ENCODE measurements at regions not wholly inside any gene's neighbourhood (a gene's known extent, or its start where the extent isn't known, plus 50 kb on each side); places are given as distances from the start of the nearest gene placed in this dataset.

DNA sequence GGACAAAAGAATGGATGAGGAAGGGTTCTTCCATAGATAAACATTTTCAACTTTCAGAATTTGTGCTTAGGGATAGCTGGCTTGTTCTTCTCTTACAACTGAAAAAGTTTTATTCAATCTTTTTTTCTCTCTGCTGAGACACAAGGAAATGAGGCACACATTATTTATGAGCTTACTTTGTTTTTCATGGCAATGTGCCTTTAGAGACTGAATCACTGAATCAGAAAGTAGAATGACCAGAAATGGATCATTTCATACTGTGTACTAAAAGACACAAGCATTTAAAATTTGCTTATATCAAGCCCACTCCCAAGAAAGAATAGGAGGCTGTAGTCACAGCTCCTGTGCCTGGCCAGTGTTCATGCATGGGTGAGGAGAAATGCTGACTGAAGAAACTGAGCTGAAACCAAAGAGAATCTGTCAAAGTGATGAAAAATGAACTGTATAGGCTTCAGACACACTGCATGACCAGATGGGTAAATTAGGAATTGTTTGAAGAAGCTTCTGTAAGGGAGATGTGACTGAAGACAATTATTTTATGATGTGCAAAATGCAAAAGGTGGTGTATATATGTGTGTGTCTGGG lies 413.8 kb downstream of the RAPGEF2 start:
- intact Hi-C loops (cut with DNase I), result no loop called here
- Histone ChIP-seq H3K4me1 (peaks cover 0 to 2% of the 10 kb centered on the region in 2 donors), H3K9me3 (no peaks in the 10 kb centered on the region), H3K27me3 (no peaks in the 10 kb centered on the region), H3K4me3 (replicated peaks in 1 of 3) (no peak overlapping the region), H3K27ac (no peak overlapping the region), H3K36me3 (no peaks in the 10 kb centered on the region)
- no peak for DNase-seq
- TF ChIP-seq, protein P1, sequence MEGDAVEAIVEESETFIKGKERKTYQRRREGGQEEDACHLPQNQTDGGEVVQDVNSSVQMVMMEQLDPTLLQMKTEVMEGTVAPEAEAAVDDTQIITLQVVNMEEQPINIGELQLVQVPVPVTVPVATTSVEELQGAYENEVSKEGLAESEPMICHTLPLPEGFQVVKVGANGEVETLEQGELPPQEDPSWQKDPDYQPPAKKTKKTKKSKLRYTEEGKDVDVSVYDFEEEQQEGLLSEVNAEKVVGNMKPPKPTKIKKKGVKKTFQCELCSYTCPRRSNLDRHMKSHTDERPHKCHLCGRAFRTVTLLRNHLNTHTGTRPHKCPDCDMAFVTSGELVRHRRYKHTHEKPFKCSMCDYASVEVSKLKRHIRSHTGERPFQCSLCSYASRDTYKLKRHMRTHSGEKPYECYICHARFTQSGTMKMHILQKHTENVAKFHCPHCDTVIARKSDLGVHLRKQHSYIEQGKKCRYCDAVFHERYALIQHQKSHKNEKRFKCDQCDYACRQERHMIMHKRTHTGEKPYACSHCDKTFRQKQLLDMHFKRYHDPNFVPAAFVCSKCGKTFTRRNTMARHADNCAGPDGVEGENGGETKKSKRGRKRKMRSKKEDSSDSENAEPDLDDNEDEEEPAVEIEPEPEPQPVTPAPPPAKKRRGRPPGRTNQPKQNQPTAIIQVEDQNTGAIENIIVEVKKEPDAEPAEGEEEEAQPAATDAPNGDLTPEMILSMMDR (IDR thresholded peaks at IDR 0.05), result no peak
- TF ChIP-seq POLR2A (IDR thresholded peaks at IDR 0.05), result no peak

DNA sequence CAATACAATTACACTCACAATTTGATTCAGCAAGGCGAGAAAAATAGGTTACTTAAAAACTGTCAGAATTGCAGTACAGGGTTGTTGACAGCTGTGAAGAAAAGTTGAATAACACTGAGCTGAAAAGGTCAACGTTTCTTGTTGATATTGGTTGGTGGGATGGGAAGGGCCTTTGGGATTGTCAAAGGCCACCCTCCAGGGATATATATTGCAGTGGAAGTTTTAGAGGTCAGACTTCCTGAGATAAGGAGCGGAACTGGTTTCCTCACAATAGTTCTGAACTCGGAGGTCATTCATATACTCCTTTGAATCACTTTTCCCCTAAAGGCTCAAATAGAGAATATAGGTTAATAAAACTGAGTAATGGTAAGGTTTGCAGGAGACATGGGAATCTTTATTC lies 417.2 kb downstream of the RAPGEF2 start:
- no peaks in the 10 kb centered on the region for H3K9me3 ChIP-seq
- WGBS, 2 donors, result 60 to 65% methylated on average over 4 of the region's 4 CpGs
- no peaks in the 10 kb centered on the region for H3K27me3 ChIP-seq
- no peak for DNase-seq
- H3K36me3 ChIP-seq, result no peaks in the 10 kb centered on the region
- intact Hi-C loops (cut with DNase I), result no loop called here
- peaks cover 0 to 2% of the 10 kb centered on the region in 2 donors for H3K4me1 ChIP-seq
- no peak overlapping the region for H3K4me3 ChIP-seq (replicated peaks in 1 of 3)
- no peak overlapping the region for H3K27ac ChIP-seq
- no peak for TF ChIP-seq POLR2A (IDR thresholded peaks at IDR 0.05)
- TF ChIP-seq, protein P1 (IDR thresholded peaks at IDR 0.05), result no peak

DNA sequence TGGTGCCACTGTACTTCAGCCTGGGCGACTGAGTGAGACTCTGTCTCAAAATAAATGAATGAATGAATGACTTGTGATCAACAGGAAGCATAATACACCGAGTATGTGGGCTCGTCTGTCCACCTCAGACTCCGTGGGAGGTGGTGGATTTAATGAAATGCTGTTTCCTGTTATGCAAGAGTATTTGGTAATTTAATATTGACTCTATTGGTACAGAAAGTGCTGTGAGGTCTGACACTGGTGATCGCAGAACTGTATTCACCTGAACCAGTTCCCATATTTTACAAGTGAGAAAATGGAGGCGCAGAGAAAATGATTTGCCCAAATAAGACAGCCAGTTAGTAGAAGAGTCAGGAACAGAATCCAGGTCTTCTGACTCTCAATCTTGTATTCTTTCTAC lies 423.3 kb downstream of the RAPGEF2 start:
- Histone ChIP-seq H3K27me3 (no peaks in the 10 kb centered on the region), H3K9me3 (no peaks in the 10 kb centered on the region), H3K4me3 (replicated peaks in 1 of 3) (no peak overlapping the region), H3K36me3 (no peaks in the 10 kb centered on the region), H3K27ac (no peak overlapping the region), H3K4me1 (no peaks in the 10 kb centered on the region)
- 83 to 88% methylated on average over 6 of the region's 6 CpGs for WGBS, 2 donors
- intact Hi-C loops (cut with DNase I), result no loop called here
- DNase-seq, result no peak
- TF ChIP-seq, protein P1 (IDR thresholded peaks at IDR 0.05), result no peak
- no peak for TF ChIP-seq POLR2A (IDR thresholded peaks at IDR 0.05)

DNA sequence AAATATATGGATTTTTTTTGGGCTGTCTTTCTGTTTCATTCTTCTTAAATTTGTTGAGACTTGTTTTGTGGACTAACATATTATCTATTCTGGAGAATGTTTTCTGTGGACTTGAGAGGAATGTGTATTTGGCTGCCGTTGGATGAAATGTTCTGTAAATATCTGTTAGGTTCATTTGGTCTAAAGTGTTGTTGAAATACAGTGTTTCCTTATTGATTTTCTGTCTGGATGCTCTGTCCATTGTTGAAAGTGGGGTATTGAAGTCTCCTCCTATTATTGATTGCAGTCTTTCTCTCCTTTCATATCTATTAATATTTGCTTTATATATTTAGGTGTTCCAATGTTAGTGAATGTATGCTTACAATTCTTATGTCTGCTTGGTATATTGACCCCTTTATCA lies 431.8 kb downstream of the RAPGEF2 start:
- TF ChIP-seq, protein P1 (IDR thresholded peaks at IDR 0.05), result no peak
- TF ChIP-seq POLR2A (IDR thresholded peaks at IDR 0.05), result no peak
- intact Hi-C loops (cut with DNase I), result no loop called here
- Histone ChIP-seq H3K4me1 (no peaks in the 10 kb centered on the region), H3K27me3 (no peaks in the 10 kb centered on the region), H3K9me3 (no peaks in the 10 kb centered on the region), H3K4me3 (replicated peaks in 1 of 3) (no peak overlapping the region), H3K36me3 (no peaks in the 10 kb centered on the region), H3K27ac (no peak overlapping the region)
- 91 to 94% methylated on average over 1 of the region's 1 CpG for WGBS, 2 donors
- DNase-seq, result no peak

DNA sequence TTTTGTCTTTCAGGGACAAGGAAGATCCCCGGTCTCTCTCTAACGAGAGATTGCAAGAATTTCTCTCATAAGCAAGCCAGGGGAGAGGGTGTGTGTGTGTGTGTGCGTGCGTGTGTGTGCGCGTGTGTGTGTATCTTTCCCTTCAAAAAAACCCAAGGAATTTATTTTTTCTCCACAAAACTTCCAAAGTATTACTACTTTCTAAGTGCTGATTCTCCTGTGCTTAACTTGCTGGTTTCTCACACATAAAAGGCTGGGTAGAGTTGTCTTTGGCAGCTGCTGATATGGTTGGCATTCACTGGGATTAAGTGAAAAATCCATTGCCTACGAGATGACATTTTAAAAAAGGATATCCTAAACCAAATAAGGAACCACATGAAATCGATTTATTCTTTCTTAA lies 435.7 kb downstream of the RAPGEF2 start:
- no peaks in the 10 kb centered on the region for H3K36me3 ChIP-seq
- H3K4me1 ChIP-seq, result peaks cover 0 to 12% of the 10 kb centered on the region in 2 donors
- no peaks in the 10 kb centered on the region for H3K27me3 ChIP-seq
- DNase-seq, result no peak
- intact Hi-C loops (cut with DNase I), result no loop called here
- no peak overlapping the region for H3K27ac ChIP-seq
- WGBS, 2 donors, result 68 to 76% methylated on average over 8 of the region's 8 CpGs
- no peak for TF ChIP-seq POLR2A (IDR thresholded peaks at IDR 0.05)
- TF ChIP-seq, protein P1 (IDR thresholded peaks at IDR 0.05), result no peak
- H3K9me3 ChIP-seq, result no peaks in the 10 kb centered on the region
- H3K4me3 ChIP-seq (replicated peaks in 1 of 3), result no peak overlapping the region
